ENCODE measurements at regions not wholly inside any gene's neighbourhood (a gene's known extent, or its start where the extent isn't known, plus 50 kb on each side); places are given as distances from the start of the nearest gene placed in this dataset.

DNA sequence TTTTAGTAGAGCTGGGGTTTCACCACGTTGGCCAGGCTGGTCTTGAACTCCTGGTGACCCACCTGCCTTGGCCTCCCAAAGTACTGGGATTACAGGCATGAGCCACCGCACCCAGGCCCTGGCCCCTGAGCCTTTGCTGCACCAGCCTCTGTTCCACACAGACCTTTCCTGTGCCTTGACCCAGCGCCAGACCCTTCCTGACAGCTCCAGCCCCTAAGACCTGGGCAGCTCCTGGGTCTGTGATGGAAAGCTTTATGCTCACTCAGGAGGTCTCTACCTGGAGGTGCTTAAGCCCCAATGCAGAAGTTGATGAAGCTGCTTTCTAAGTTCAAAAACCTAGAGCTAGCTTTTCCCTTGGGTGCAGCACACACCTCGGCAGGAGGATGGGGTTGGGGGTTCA, 58.8 kb upstream of the NEK6 start (continued):
- TF ChIP-seq, protein P1, sequence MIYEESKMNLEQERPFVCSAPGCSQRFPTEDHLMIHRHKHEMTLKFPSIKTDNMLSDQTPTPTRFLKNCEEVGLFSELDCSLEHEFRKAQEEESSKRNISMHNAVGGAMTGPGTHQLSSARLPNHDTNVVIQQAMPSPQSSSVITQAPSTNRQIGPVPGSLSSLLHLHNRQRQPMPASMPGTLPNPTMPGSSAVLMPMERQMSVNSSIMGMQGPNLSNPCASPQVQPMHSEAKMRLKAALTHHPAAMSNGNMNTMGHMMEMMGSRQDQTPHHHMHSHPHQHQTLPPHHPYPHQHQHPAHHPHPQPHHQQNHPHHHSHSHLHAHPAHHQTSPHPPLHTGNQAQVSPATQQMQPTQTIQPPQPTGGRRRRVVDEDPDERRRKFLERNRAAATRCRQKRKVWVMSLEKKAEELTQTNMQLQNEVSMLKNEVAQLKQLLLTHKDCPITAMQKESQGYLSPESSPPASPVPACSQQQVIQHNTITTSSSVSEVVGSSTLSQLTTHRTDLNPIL (CRISPR knock-in tag; IDR thresholded peaks at IDR 0.05; ENCODE audit: low read depth): no peak
- TF ChIP-seq PPARA (CRISPR knock-in tag; IDR thresholded peaks at IDR 0.05; ENCODE audit: borderline replicate concordance): no peak
- TF ChIP-seq ZFP3 (CRISPR knock-in tag; IDR thresholded peaks at IDR 0.05): no peak

- no peak for TF ChIP-seq SNAI2 (CRISPR knock-in tag; IDR thresholded peaks at IDR 0.05)
- TF ChIP-seq ISL1 (CRISPR knock-in tag; IDR thresholded peaks at IDR 0.05): no peak
- no peak for TF ChIP-seq ZNF8 (CRISPR knock-in tag; IDR thresholded peaks at IDR 0.05)
- no peak for TF ChIP-seq TCF4 (CRISPR knock-in tag; IDR thresholded peaks at IDR 0.05; ENCODE audit: borderline replicate concordance)
- no peak for TF ChIP-seq OSR1 (CRISPR knock-in tag; IDR thresholded peaks at IDR 0.05)
- TF ChIP-seq ZNF70 (CRISPR knock-in tag; IDR thresholded peaks at IDR 0.05): no peak
- no peak for ATAC-seq
These were observed 58.3 kb upstream of the NEK6 start for GRCh38 chr9:124199474-124199873.

DNA sequence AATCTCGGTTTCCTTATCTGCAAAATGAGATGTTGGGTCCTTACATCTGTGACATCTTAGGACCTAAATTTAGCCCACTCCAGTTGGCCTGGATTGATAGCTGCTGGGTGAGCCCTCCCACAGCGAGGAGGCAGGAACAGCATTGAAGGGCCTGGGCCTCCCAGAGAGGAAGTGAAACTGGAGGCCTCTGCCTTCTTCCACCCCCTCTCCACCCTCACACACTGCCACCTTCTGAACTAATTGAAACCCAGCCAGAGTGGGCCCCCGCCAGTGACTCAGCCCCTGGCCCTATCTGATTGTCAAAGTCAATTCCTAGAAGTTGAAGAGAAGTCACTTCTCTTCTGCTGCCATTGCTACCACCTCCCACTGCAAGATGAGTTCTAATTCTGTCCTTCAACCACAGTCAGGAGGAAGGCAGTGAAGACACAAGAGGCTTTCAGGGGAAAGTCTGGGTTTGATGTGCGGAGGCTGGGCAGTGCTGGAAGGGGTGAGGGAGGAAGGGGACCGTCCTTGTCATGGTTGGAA, 55.2 kb upstream of the NEK6 start:
- peak; percentile 39 for ATAC-seq
- TF ChIP-seq GLIS3 (CRISPR knock-in tag; IDR thresholded peaks at IDR 0.05) (no peak), CSDC2 (CRISPR knock-in tag; IDR thresholded peaks at IDR 0.05) (no peak), ZFP30 (CRISPR knock-in tag; IDR thresholded peaks at IDR 0.05) (no peak), ISL1 (CRISPR knock-in tag; IDR thresholded peaks at IDR 0.05) (no peak), ZNF70 (CRISPR knock-in tag; IDR thresholded peaks at IDR 0.05) (no peak), ARNTL (CRISPR knock-in tag; IDR thresholded peaks at IDR 0.05; ENCODE audit: borderline replicate concordance, low read depth) (no peak), OSR1 (CRISPR knock-in tag; IDR thresholded peaks at IDR 0.05) (no peak), SNAI2 (CRISPR knock-in tag; IDR thresholded peaks at IDR 0.05) (no peak), ESRRG (CRISPR knock-in tag; IDR thresholded peaks at IDR 0.05) (no peak), TCF4 (CRISPR knock-in tag; IDR thresholded peaks at IDR 0.05; ENCODE audit: borderline replicate concordance) (no peak), RARB (CRISPR knock-in tag; IDR thresholded peaks at IDR 0.05) (no peak)
- TF ChIP-seq, protein P1 (CRISPR knock-in tag; IDR thresholded peaks at IDR 0.05; ENCODE audit: low read depth): no peak
- TF ChIP-seq, protein P2, sequence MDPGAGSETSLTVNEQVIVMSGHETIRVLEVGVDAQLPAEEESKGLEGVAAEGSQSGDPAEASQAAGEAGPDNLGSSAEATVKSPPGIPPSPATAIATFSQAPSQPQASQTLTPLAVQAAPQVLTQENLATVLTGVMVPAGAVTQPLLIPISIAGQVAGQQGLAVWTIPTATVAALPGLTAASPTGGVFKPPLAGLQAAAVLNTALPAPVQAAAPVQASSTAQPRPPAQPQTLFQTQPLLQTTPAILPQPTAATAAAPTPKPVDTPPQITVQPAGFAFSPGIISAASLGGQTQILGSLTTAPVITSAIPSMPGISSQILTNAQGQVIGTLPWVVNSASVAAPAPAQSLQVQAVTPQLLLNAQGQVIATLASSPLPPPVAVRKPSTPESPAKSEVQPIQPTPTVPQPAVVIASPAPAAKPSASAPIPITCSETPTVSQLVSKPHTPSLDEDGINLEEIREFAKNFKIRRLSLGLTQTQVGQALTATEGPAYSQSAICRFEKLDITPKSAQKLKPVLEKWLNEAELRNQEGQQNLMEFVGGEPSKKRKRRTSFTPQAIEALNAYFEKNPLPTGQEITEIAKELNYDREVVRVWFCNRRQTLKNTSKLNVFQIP (CRISPR knock-in tag; IDR thresholded peaks at IDR 0.05; ENCODE audit: borderline replicate concordance, low read depth): no peak
- TF ChIP-seq, protein P3, sequence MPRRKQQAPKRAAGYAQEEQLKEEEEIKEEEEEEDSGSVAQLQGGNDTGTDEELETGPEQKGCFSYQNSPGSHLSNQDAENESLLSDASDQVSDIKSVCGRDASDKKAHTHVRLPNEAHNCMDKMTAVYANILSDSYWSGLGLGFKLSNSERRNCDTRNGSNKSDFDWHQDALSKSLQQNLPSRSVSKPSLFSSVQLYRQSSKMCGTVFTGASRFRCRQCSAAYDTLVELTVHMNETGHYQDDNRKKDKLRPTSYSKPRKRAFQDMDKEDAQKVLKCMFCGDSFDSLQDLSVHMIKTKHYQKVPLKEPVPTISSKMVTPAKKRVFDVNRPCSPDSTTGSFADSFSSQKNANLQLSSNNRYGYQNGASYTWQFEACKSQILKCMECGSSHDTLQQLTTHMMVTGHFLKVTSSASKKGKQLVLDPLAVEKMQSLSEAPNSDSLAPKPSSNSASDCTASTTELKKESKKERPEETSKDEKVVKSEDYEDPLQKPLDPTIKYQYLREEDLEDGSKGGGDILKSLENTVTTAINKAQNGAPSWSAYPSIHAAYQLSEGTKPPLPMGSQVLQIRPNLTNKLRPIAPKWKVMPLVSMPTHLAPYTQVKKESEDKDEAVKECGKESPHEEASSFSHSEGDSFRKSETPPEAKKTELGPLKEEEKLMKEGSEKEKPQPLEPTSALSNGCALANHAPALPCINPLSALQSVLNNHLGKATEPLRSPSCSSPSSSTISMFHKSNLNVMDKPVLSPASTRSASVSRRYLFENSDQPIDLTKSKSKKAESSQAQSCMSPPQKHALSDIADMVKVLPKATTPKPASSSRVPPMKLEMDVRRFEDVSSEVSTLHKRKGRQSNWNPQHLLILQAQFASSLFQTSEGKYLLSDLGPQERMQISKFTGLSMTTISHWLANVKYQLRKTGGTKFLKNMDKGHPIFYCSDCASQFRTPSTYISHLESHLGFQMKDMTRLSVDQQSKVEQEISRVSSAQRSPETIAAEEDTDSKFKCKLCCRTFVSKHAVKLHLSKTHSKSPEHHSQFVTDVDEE (CRISPR knock-in tag; IDR thresholded peaks at IDR 0.05): no peak

DNA sequence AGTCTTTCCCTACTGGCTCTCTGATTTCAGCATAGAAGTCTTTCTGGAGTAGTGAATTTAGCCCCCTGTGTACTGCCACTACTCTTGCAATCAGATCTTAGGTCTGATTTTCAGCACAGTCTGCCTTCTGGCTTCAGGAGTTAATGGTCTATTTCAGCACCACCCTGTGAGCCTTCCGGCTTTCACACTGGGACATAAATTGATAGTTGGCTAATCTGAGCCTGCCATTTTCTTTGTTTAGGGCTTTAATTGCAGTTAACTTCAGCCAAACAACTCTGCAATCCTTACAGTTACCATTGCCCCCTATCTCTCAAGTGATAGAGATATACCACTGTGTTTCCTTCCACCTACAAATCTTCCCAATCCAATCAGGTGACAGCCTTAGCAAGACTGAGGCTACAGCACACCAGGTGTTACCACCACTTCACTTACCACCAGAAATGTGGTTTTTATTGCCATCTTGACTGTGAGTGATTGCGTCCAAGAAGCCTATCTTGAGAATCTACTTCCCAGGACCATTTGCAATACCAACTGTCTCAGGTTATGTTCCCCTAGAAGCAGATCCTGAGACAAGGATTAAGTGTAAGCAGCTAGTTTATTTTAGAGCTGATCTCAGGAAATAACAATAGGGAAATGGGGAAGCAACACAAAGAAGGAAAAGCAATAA, 51.9 kb upstream of the NEK6 start:
- TF ChIP-seq TOX (CRISPR knock-in tag; IDR thresholded peaks at IDR 0.05; ENCODE audit: borderline replicate concordance): no peak
- no peak for TF ChIP-seq BACH2 (CRISPR knock-in tag; IDR thresholded peaks at IDR 0.05; ENCODE audit: borderline replicate concordance)
- TF ChIP-seq ZNF70 (CRISPR knock-in tag; IDR thresholded peaks at IDR 0.05): no peak
- ATAC-seq: no peak

DNA sequence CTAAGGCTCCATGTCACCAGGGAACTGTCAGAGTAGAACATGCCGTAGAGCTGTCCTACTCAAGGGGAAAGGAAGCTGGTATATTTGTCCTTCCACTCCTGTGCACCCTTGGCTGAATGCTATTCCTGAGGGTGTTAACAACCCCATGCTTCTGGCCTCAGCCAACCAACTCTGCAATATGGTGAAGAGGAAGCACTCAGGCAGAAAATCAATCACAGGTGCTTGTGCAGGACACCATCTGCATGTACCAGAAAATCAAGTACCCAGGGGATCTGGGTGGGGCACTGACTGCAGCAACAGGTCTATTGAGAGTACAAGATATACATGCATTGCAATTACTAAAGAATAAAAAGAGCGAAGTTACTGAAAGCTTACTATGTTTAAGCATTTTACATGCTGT, 51.4 kb upstream of the NEK6 start:
- ATAC-seq: no peak
- TF ChIP-seq ZFP3 (CRISPR knock-in tag; IDR thresholded peaks at IDR 0.05): no peak
- TF ChIP-seq RARB (CRISPR knock-in tag; IDR thresholded peaks at IDR 0.05): no peak
- no peak for TF ChIP-seq SNAI2 (CRISPR knock-in tag; IDR thresholded peaks at IDR 0.05)
- TF ChIP-seq GLIS3 (CRISPR knock-in tag; IDR thresholded peaks at IDR 0.05): no peak
- TF ChIP-seq ZNF565 (CRISPR knock-in tag; conservative IDR thresholded peaks at IDR 0.05; ENCODE audit: low read depth): no peak
- TF ChIP-seq OSR1 (CRISPR knock-in tag; IDR thresholded peaks at IDR 0.05): no peak
- TF ChIP-seq, protein P1 (CRISPR knock-in tag; IDR thresholded peaks at IDR 0.05; ENCODE audit: low read depth): no peak
- no peak for TF ChIP-seq ARNTL (CRISPR knock-in tag; IDR thresholded peaks at IDR 0.05; ENCODE audit: borderline replicate concordance, low read depth)
- TF ChIP-seq BACH2 (CRISPR knock-in tag; IDR thresholded peaks at IDR 0.05; ENCODE audit: borderline replicate concordance): no peak
- no peak for TF ChIP-seq ZFP30 (CRISPR knock-in tag; IDR thresholded peaks at IDR 0.05)
